ENCODE measurements at regions not wholly inside any gene's neighbourhood (a gene's known extent, or its start where the extent isn't known, plus 50 kb on each side); places are given as distances from the start of the nearest gene placed in this dataset.

- DNase-seq (ENCODE audit: low read depth) = no peak
- peak; percentile 64 for TF ChIP-seq CTCF (conservative IDR thresholded peaks at IDR 0.05; ENCODE audit: low read depth, low read length)
- H3K4me3 ChIP-seq (ENCODE audit: low read length) = no peak overlapping the region
Measured at GRCh38 chr12:74317078-74317601, 220.5 kb upstream of the ATXN7L3B start.

GRCh38 chr12:74317741-74318140 is 219.9 kb upstream of the ATXN7L3B start:
- no peak for TF ChIP-seq CTCF (conservative IDR thresholded peaks at IDR 0.05; ENCODE audit: low read depth, low read length)
- no peak overlapping the region for H3K4me3 ChIP-seq (ENCODE audit: low read length)
- DNase-seq (ENCODE audit: low read depth) = no peak

- H3K4me3 ChIP-seq (ENCODE audit: low read length) = no peak overlapping the region
- TF ChIP-seq CTCF (conservative IDR thresholded peaks at IDR 0.05; ENCODE audit: low read depth, low read length) = no peak
- DNase-seq (ENCODE audit: low read depth) = no peak
Measured at GRCh38 chr12:74319886-74320285, 217.7 kb upstream of the ATXN7L3B start.

GRCh38 chr12:74321381-74321780 is 216.3 kb upstream of the ATXN7L3B start:
- DNase-seq (ENCODE audit: low read depth) = no peak
- H3K4me3 ChIP-seq (ENCODE audit: low read length) = no peak overlapping the region
- TF ChIP-seq CTCF (conservative IDR thresholded peaks at IDR 0.05; ENCODE audit: low read depth, low read length) = no peak

- DNase-seq (ENCODE audit: low read depth) = no peak
Measured at GRCh38 chr12:74322792-74323191, 214.8 kb upstream of the ATXN7L3B start.

GRCh38 chr12:74328623-74329022 is 209.0 kb upstream of the ATXN7L3B start:
- no peak for DNase-seq (ENCODE audit: low read depth)
- H3K4me3 ChIP-seq (ENCODE audit: low read length) = no peak overlapping the region
- TF ChIP-seq CTCF (conservative IDR thresholded peaks at IDR 0.05; ENCODE audit: low read depth, low read length) = no peak

More at GRCh38 chr12:74322792-74323191, 214.8 kb upstream of the ATXN7L3B start:
- no peak for TF ChIP-seq CTCF (conservative IDR thresholded peaks at IDR 0.05; ENCODE audit: low read depth, low read length)
- H3K4me3 ChIP-seq (ENCODE audit: low read length) = no peak overlapping the region

GRCh38 chr12:74334780-74335179 is 202.9 kb upstream of the ATXN7L3B start:
- no peak overlapping the region for H3K4me3 ChIP-seq (ENCODE audit: low read length)
- no peak for TF ChIP-seq CTCF (conservative IDR thresholded peaks at IDR 0.05; ENCODE audit: low read depth, low read length)
- no peak for DNase-seq (ENCODE audit: low read depth)

All from retinal pigment epithelial cell (primary cell).